Gastroesophageal sphincter (tissue), 4 donors: ENCODE measurements at regions not wholly inside any gene's neighbourhood (a gene's known extent, or its start where the extent isn't known, plus 50 kb on each side); places are given as distances from the start of the nearest gene placed in this dataset.
A peak's percentile ranks its signal among the peaks of the same experiment; 100 is the strongest.

ENCODE experiments used
- ATAC-seq: fragments of 150-250 bp; one replicate; pipeline ENCODE4 v1.9.1; 2016; ENCODE audit warnings: mild to moderate bottlenecking, moderate library complexity
- H3K27ac ChIP-seq, 4 donors: fragments of 200-600 bp; sonication (generic) in 3 of 4; 1 replicate in 3 of 4; 2 replicates in 1 of 4; pipeline ENCODE4 v1.5.1; 2016 to 2019
- H3K27me3 ChIP-seq: fragments of 200-600 bp; sonication (generic); one replicate; pipeline ENCODE4 v1.5.1; 2019
- H3K36me3 ChIP-seq, 2 donors: fragments of 200-600 bp; sonication (generic); one replicate each; pipeline ENCODE4 v1.5.1; 2019; ENCODE audit warnings: control low read depth in 1 of 2
- H3K4me1 ChIP-seq, 3 donors: fragments of 200-600 bp; sonication (generic); 1 replicate in 2 of 3; 2 replicates in 1 of 3; pipeline ENCODE4 v1.5.1; 2016 to 2019; ENCODE audit warnings: control low read depth in 2 of 3
- H3K4me3 ChIP-seq, 2 donors: fragments of 200-600 bp; sonication (generic); one replicate each; pipeline ENCODE4 v1.5.1; 2019; ENCODE audit warnings: mild to moderate bottlenecking in 1 of 2, moderate library complexity in 1 of 2
- H3K9me3 ChIP-seq, 3 donors: fragments of 200-600 bp; sonication (generic); one replicate each; pipeline ENCODE4 v1.5.1; 2017 to 2019; ENCODE audit warnings: control low read depth in 2 of 3
- CTCF ChIP-seq, 4 experiments: fragments of 200-600 bp in 2 of 4; fragments of 450-650 bp in 2 of 4; sonication (generic) in 1 of 4; IDR thresholded peaks; one replicate each; pipeline ENCODE4 v1.5.1; 2017 to 2019; ENCODE audit warnings: antibody characterized with exemption in 4 of 4, mild to moderate bottlenecking in 2 of 4, moderate library complexity in 2 of 4
- EP300 ChIP-seq: sonication (generic); formaldehyde crosslinking; IDR thresholded peaks from one replicate; pipeline ENCODE4 v1.6.1; 2017; ENCODE audit warnings: antibody characterized with exemption, mild to moderate bottlenecking
- POLR2A ChIP-seq, 2 donors: fragments of 450-650 bp; IDR thresholded peaks; one replicate each; pipeline ENCODE4 v1.6.1; 2017; ENCODE audit warnings: antibody characterized with exemption in 2 of 2, mild to moderate bottlenecking in 2 of 2, moderate library complexity in 1 of 2
- POLR2AphosphoS5 ChIP-seq: sonication (generic); formaldehyde crosslinking; IDR thresholded peaks from one replicate; pipeline ENCODE4 v1.6.1; 2017; ENCODE audit warnings: antibody characterized with exemption
- WGBS, 2 donors: methylation state at CpG; one replicate each; pipeline ENCODE4 v1.1.5; 2018; ENCODE audit warnings: low coverage in 1 of 2; 5-methylcytosine and 5-hydroxymethylcytosine counted together

- H3K4me1 ChIP-seq, result peaks cover 18 to 47% (median 19%) of the 10 kb centered on the region in 3 donors
- no peak overlapping the region for H3K4me3 ChIP-seq
- no peaks in the 10 kb centered on the region for H3K36me3 ChIP-seq
- no peaks in the 10 kb centered on the region for H3K9me3 ChIP-seq
- H3K27ac ChIP-seq, result peak overlapping the region; percentile 76 to 85 (median 80)
- no peaks in the 10 kb centered on the region for H3K27me3 ChIP-seq
- TF ChIP-seq POLR2AphosphoS5 (peak; percentile 78), POLR2A (IDR thresholded peaks at IDR 0.05) (no peak), CTCF (IDR thresholded peaks at IDR 0.05) (no peak), EP300 (no peak)
- peak; percentile 94 for ATAC-seq
- 0% methylated on average over 1 of the region's 7 CpGs; no CpG with 5 or more reads in 1 of the 2 donors for WGBS, 2 donors
These were observed 516.4 kb upstream of the ZMIZ1 start for GRCh38 chr10:78552261-78552811.

- ATAC-seq, result no peak
- H3K27me3 ChIP-seq, result no peaks in the 10 kb centered on the region
- 81 to 83% methylated on average over 3 of the region's 3 CpGs for WGBS, 2 donors
- no peaks in the 10 kb centered on the region for H3K36me3 ChIP-seq
- H3K27ac ChIP-seq, result no peak overlapping the region
- H3K4me1 ChIP-seq, result peaks cover 18 to 47% (median 19%) of the 10 kb centered on the region in 3 donors
- H3K9me3 ChIP-seq, result no peaks in the 10 kb centered on the region
- TF ChIP-seq CTCF (IDR thresholded peaks at IDR 0.05), result no peak
- no peak for TF ChIP-seq EP300
- TF ChIP-seq POLR2A (IDR thresholded peaks at IDR 0.05), result no peak
- TF ChIP-seq POLR2AphosphoS5, result no peak
- H3K4me3 ChIP-seq, result no peak overlapping the region
These were observed 515.0 kb upstream of the ZMIZ1 start for GRCh38 chr10:78553792-78554191.

- no peak for ATAC-seq
These were observed 513.6 kb upstream of the ZMIZ1 start for GRCh38 chr10:78555128-78555527.

GRCh38 chr10:78556705-78557432 is 511.9 kb upstream of the ZMIZ1 start:
- Histone ChIP-seq H3K4me3 (no peak overlapping the region), H3K9me3 (no peaks in the 10 kb centered on the region), H3K36me3 (no peaks in the 10 kb centered on the region), H3K4me1 (peaks cover 13 to 35% (median 19%) of the 10 kb centered on the region in 3 donors), H3K27ac (no peak overlapping the region), H3K27me3 (no peaks in the 10 kb centered on the region)
- WGBS, 2 donors, result 90 to 93% methylated on average over 2 of the region's 2 CpGs
- no peak for TF ChIP-seq CTCF (IDR thresholded peaks at IDR 0.05)
- TF ChIP-seq POLR2AphosphoS5, result no peak
- no peak for TF ChIP-seq POLR2A (IDR thresholded peaks at IDR 0.05)
- TF ChIP-seq EP300, result no peak
- ATAC-seq, result no peak

More at GRCh38 chr10:78555128-78555527, 513.6 kb upstream of the ZMIZ1 start:
- no peaks in the 10 kb centered on the region for H3K27me3 ChIP-seq
- H3K36me3 ChIP-seq, result no peaks in the 10 kb centered on the region
- no peak overlapping the region for H3K4me3 ChIP-seq
- no peaks in the 10 kb centered on the region for H3K9me3 ChIP-seq
- TF ChIP-seq EP300, result no peak
- no peak for TF ChIP-seq POLR2A (IDR thresholded peaks at IDR 0.05)
- no peak for TF ChIP-seq POLR2AphosphoS5
- no peak for TF ChIP-seq CTCF (IDR thresholded peaks at IDR 0.05)
- peaks cover 18 to 47% (median 24%) of the 10 kb centered on the region in 3 donors for H3K4me1 ChIP-seq
- no peak overlapping the region for H3K27ac ChIP-seq
- 84 to 94% methylated on average over 2 of the region's 2 CpGs for WGBS, 2 donors
